ENCODE measurements at regions not wholly inside any gene's neighbourhood (a gene's known extent, or its start where the extent isn't known, plus 50 kb on each side); places are given as distances from the start of the nearest gene placed in this dataset.

DNA sequence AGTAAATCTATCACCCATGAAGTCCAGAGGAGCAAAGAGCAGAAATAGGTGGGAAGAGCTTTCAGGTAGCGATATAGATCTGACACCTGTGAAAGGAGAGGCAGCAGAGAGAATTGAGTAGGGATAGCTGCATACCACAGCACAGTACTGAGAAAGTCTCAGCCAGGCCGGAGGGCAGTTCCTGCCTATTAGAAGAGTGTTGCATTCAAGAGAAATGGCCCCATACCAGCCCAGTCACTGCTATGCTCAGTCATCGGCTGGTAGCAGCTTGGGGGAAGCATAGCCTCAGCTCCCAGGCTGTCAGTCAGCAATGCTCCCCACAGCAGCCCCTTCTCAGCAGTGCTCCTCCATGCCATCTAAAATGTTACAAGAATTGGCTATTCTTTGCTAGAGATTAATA is 285.1 kb upstream of the CDH6 start:
- TF ChIP-seq, protein P1, sequence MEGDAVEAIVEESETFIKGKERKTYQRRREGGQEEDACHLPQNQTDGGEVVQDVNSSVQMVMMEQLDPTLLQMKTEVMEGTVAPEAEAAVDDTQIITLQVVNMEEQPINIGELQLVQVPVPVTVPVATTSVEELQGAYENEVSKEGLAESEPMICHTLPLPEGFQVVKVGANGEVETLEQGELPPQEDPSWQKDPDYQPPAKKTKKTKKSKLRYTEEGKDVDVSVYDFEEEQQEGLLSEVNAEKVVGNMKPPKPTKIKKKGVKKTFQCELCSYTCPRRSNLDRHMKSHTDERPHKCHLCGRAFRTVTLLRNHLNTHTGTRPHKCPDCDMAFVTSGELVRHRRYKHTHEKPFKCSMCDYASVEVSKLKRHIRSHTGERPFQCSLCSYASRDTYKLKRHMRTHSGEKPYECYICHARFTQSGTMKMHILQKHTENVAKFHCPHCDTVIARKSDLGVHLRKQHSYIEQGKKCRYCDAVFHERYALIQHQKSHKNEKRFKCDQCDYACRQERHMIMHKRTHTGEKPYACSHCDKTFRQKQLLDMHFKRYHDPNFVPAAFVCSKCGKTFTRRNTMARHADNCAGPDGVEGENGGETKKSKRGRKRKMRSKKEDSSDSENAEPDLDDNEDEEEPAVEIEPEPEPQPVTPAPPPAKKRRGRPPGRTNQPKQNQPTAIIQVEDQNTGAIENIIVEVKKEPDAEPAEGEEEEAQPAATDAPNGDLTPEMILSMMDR (IDR thresholded peaks at IDR 0.05), result no peak
- TF ChIP-seq EP300 (IDR thresholded peaks at IDR 0.05), result no peak

Measured in ovary (tissue), 3 donors.